BJ (cell line): ENCODE measurements at regions not wholly inside any gene's neighbourhood (a gene's known extent, or its start where the extent isn't known, plus 50 kb on each side); places are given as distances from the start of the nearest gene placed in this dataset.
A peak's percentile ranks its signal among the peaks of the same experiment; 100 is the strongest.

Source experiments
- CTCF ChIA-PET: fragments of 350-600 bp; formaldehyde crosslinking; extraction: SDS; loops from one replicate; lab custom pipeline; 2021; ENCODE audit warnings: antibody characterized with exemption, inconsistent platforms; lab: Yijun Ruan, JAX
- POLR2A ChIA-PET: fragments of 300-600 bp; sonication (Branson Sonifier 250); formaldehyde crosslinking; extraction: SDS; loops from one replicate; lab custom pipeline; 2021; ENCODE audit warnings: antibody characterized with exemption; lab: Charles Lee
- DNase-seq: peaks from one replicate; pipeline ENCODE4 v3.0.0-alpha.2; 2011; ENCODE audit warnings: low read depth
- H3K27me3 ChIP-seq: 2 replicates; pipeline ENCODE4 v1.6.0; 2011; ENCODE audit warnings: low read length; ENCODE audit not compliant: control insufficient read depth, insufficient read depth
- H3K36me3 ChIP-seq: 2 replicates; pipeline ENCODE4 v1.5.1; 2011; ENCODE audit warnings: low read length; ENCODE audit not compliant: control insufficient read depth, insufficient read depth
- H3K4me3 ChIP-seq: 2 replicates; pipeline ENCODE4 v1.5.1; 2011; ENCODE audit warnings: low read depth, mild to moderate bottlenecking, control low read depth, low read length
- CTCF ChIP-seq: IDR thresholded peaks from 2 replicates; pipeline ENCODE4 v1.5.1; 2011; ENCODE audit warnings: low read depth, mild to moderate bottlenecking, control low read depth, inconsistent platforms, low read length, moderate library complexity; ENCODE audit not compliant: insufficient read depth

- Histone ChIP-seq H3K36me3 (no peaks in the 10 kb centered on the region), H3K27me3 (no peaks in the 10 kb centered on the region), H3K4me3 (no peak overlapping the region)
- no peak for DNase-seq
- TF ChIP-seq CTCF: no peak
- ChIA-PET CTCF (interaction anchor here (0.7 kb wide), 1 partner anchor 11 kb away, joined by 3 read pairs; no protein-coding TSS in a partner anchor), POLR2A (no interaction called here)
Measured at GRCh38 chr6:18985996-18986395, 598.8 kb downstream of the RNF144B start.

- H3K4me3 ChIP-seq: no peak overlapping the region
- H3K27me3 ChIP-seq: no peaks in the 10 kb centered on the region
- no peaks in the 10 kb centered on the region for H3K36me3 ChIP-seq
- POLR2A ChIA-PET: no interaction called here
- CTCF ChIA-PET: interaction anchor here (0.5 to 1.5 kb wide), 2 partner anchors 9 to 663 kb away, joined by 3 read pairs; no protein-coding TSS in a partner anchor
- no peak for TF ChIP-seq CTCF
- no peak for DNase-seq
Measured at GRCh38 chr6:18988636-18989035, 601.5 kb downstream of the RNF144B start.

- ChIA-PET POLR2A (no interaction called here), CTCF (interaction anchor here (1.5 to 1.9 kb wide), 3 partner anchors 16 to 862 kb away, joined by 4 to 8 read pairs (median 7); no protein-coding TSS in a partner anchor)
- Histone ChIP-seq H3K27me3 (no peaks in the 10 kb centered on the region), H3K36me3 (no peaks in the 10 kb centered on the region), H3K4me3 (no peak overlapping the region)
- no peak for DNase-seq
- peak; percentile 54 for TF ChIP-seq CTCF
Measured at GRCh38 chr6:18990059-18990978, 603.2 kb downstream of the RNF144B start.

GRCh38 chr6:18997375-18997826 is 610.3 kb downstream of the RNF144B start:
- no peak overlapping the region for H3K4me3 ChIP-seq
- DNase-seq: no peak
- peak; percentile 63 for TF ChIP-seq CTCF
- no peaks in the 10 kb centered on the region for H3K27me3 ChIP-seq
- no peaks in the 10 kb centered on the region for H3K36me3 ChIP-seq
- CTCF ChIA-PET: interaction anchor here (0.6 to 2.0 kb wide), 5 partner anchors 9 to 855 kb away, joined by 3 to 12 read pairs (median 3); no protein-coding TSS in a partner anchor
- POLR2A ChIA-PET: no interaction called here

- Histone ChIP-seq H3K36me3 (no peaks in the 10 kb centered on the region), H3K4me3 (no peak overlapping the region), H3K27me3 (no peaks in the 10 kb centered on the region)
- TF ChIP-seq CTCF: no peak
- POLR2A ChIA-PET: no interaction called here
- no peak for DNase-seq
- CTCF ChIA-PET: no interaction called here
Measured at GRCh38 chr6:19002976-19003560, 615.9 kb downstream of the RNF144B start.
